Transverse colon (tissue), 4 donors: ENCODE measurements at regions not wholly inside any gene's neighbourhood (a gene's known extent, or its start where the extent isn't known, plus 50 kb on each side); places are given as distances from the start of the nearest gene placed in this dataset.

ENCODE experiments used
- CTCF ChIP-seq, 5 experiments: fragments of 200-600 bp in 3 of 5; fragments of 450-650 bp in 2 of 5; sonication (generic) in 3 of 5; IDR thresholded peaks; 1 replicate in 2 of 5; 2 replicates in 3 of 5; pipeline ENCODE4 v1.5.1; 2016 to 2017; ENCODE audit warnings: antibody characterized with exemption in 5 of 5, inconsistent platforms in 3 of 5, mild to moderate bottlenecking in 2 of 5, moderate library complexity in 1 of 5
- EP300 ChIP-seq: sonication (generic); formaldehyde crosslinking; IDR thresholded peaks from one replicate; pipeline ENCODE4 v1.6.1; 2017; ENCODE audit warnings: antibody characterized with exemption, low read depth
- POLR2A ChIP-seq: fragments of 450-650 bp; IDR thresholded peaks from one replicate; pipeline ENCODE4 v1.6.1; 2016; ENCODE audit warnings: antibody characterized with exemption, mild to moderate bottlenecking, moderate library complexity
- POLR2AphosphoS5 ChIP-seq, 3 donors: sonication (generic); formaldehyde crosslinking; IDR thresholded peaks; one replicate each; pipeline ENCODE4 v1.6.1; 2016; ENCODE audit warnings: antibody characterized with exemption in 3 of 3

- TF ChIP-seq CTCF (IDR thresholded peaks at IDR 0.05) (no peak), POLR2A (no peak), POLR2AphosphoS5 (IDR thresholded peaks at IDR 0.05) (no peak), EP300 (no peak)
Observed at GRCh38 chr2:198311020-198311419, 506.6 kb downstream of the PLCL1 start.
